Adrenal gland (tissue), 9 donors: ENCODE measurements at regions not wholly inside any gene's neighbourhood (a gene's known extent, or its start where the extent isn't known, plus 50 kb on each side); places are given as distances from the start of the nearest gene placed in this dataset.

ENCODE experiments used
- DNase-seq, 7 donors: peaks; one replicate each; pipeline ENCODE4 v3.0.0-alpha.2; 2019 to 2020
- H3K27ac ChIP-seq, 5 donors: fragments of 200-600 bp; sonication (generic) in 4 of 5; 1 replicate in 3 of 5; 2 replicates in 2 of 5; pipeline versions ENCODE4 v1.5.1 to v1.8.0; 2016 to 2020; ENCODE audit warnings: mild to moderate bottlenecking in 1 of 5
- H3K27me3 ChIP-seq: fragments of 200-600 bp; 2 replicates; pipeline ENCODE4 v1.8.0; 2021
- H3K36me3 ChIP-seq, 2 donors: fragments of 200-600 bp; replicated peaks in 1 of 2; 1 replicate in 1 of 2; 2 replicates in 1 of 2; pipeline versions ENCODE4 v1.5.1 to v1.8.0; 2018 to 2022
- H3K4me1 ChIP-seq, 2 donors: fragments of 200-600 bp; replicated peaks in 1 of 2; 1 replicate in 1 of 2; 2 replicates in 1 of 2; pipeline versions ENCODE4 v1.5.1 to v1.8.0; 2018 to 2021
- H3K4me3 ChIP-seq, 4 donors: fragments of 200-600 bp; sonication (generic) in 3 of 4; one replicate each; pipeline ENCODE4 v1.5.1; 2016 to 2018
- H3K9me3 ChIP-seq, 3 donors: fragments of 200-600 bp; sonication (generic) in 1 of 3; replicated peaks in 1 of 3; 1 replicate in 2 of 3; 2 replicates in 1 of 3; pipeline versions ENCODE4 v1.5.1 to v1.8.0; 2016 to 2021
- POLR2A ChIP-seq, 2 donors: fragments of 450-650 bp; IDR thresholded peaks; one replicate each; pipeline ENCODE4 v1.6.1; 2017; ENCODE audit warnings: antibody characterized with exemption in 2 of 2, mild to moderate bottlenecking in 2 of 2, moderate library complexity in 1 of 2
- WGBS, 4 donors: extraction: QIAGEN DNeasy Blood & Tissue Kit in 2 of 4; methylation state at CpG; one replicate each; pipeline versions ENCODE4 v1.1.5 to v1.1.7; 2013 to 2017; 5-methylcytosine and 5-hydroxymethylcytosine counted together
- intact Hi-C, 2 donors: fragments of 100-400 bp; cut with DNase I; formaldehyde crosslinking; loops; one replicate each; pipeline versions ENCODE4 v1.14.1 to v1.15.0; 2022 to 2023
- TF ChIP-seq, protein P1 (sequence below), 6 experiments: fragments of 450-650 bp in 4 of 6; fragments of 200-600 bp in 2 of 6; sonication (generic) in 1 of 6; IDR thresholded peaks; 1 replicate in 5 of 6; 2 replicates in 1 of 6; pipeline versions ENCODE4 v1.5.1 to v1.8.0; 2016 to 2021; ENCODE audit warnings: antibody characterized with exemption in 6 of 6, mild to moderate bottlenecking in 2 of 6, moderate library complexity in 1 of 6
- donor health status: healthy with polysubstance abuse.
- donor health status: Bipolar disorder and iron deficiency.
- donor health status: DM: yes; HTN: yes; CAD: no.
- donor health status: DM: no; HTN: no; CAD: no.
- donor health status: DM: no; HTN: no; CAD: no.

DNA sequence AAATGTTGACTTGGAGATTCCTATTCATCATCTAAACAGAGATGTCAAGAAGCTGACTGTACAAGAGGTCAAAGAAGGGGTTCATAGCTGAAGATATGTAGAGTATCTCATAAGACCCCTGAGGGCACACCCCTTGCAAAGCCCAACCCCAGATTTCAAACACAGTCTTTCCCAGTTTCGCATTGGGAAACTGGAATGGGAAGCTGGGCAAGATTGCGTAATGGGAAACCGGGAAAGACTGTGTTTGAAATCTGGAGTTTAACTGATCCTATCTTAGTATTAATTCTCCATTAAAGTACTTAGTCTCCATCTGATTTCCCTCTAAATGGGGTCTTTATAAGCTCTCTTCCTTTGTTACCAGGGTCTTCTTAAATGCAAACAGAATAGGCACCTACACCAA, 99.5 kb downstream of the FAM76B start:
- intact Hi-C loops = no loop called here
- no peak for DNase-seq
- no peaks in the 10 kb centered on the region for H3K27me3 ChIP-seq
- no peaks in the 10 kb centered on the region for H3K9me3 ChIP-seq
- H3K36me3 ChIP-seq = no peaks in the 10 kb centered on the region
- no peak overlapping the region for H3K4me3 ChIP-seq
- TF ChIP-seq POLR2A (IDR thresholded peaks at IDR 0.05) = no peak
- TF ChIP-seq, protein P1, sequence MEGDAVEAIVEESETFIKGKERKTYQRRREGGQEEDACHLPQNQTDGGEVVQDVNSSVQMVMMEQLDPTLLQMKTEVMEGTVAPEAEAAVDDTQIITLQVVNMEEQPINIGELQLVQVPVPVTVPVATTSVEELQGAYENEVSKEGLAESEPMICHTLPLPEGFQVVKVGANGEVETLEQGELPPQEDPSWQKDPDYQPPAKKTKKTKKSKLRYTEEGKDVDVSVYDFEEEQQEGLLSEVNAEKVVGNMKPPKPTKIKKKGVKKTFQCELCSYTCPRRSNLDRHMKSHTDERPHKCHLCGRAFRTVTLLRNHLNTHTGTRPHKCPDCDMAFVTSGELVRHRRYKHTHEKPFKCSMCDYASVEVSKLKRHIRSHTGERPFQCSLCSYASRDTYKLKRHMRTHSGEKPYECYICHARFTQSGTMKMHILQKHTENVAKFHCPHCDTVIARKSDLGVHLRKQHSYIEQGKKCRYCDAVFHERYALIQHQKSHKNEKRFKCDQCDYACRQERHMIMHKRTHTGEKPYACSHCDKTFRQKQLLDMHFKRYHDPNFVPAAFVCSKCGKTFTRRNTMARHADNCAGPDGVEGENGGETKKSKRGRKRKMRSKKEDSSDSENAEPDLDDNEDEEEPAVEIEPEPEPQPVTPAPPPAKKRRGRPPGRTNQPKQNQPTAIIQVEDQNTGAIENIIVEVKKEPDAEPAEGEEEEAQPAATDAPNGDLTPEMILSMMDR (IDR thresholded peaks at IDR 0.05) = no peak
- H3K4me1 ChIP-seq = no peaks in the 10 kb centered on the region
- 89 to 94% (median 92%) methylated on average over 3 of the region's 3 CpGs for WGBS, 4 donors
- no peak overlapping the region for H3K27ac ChIP-seq

- Histone ChIP-seq H3K27ac (no peak overlapping the region), H3K27me3 (no peaks in the 10 kb centered on the region)
- WGBS, 4 donors = 70 to 75% (median 73%) methylated on average over 7 of the region's 7 CpGs
Measured at GRCh38 chr11:95688501-95689222, 100.9 kb downstream of the FAM76B start.

DNA sequence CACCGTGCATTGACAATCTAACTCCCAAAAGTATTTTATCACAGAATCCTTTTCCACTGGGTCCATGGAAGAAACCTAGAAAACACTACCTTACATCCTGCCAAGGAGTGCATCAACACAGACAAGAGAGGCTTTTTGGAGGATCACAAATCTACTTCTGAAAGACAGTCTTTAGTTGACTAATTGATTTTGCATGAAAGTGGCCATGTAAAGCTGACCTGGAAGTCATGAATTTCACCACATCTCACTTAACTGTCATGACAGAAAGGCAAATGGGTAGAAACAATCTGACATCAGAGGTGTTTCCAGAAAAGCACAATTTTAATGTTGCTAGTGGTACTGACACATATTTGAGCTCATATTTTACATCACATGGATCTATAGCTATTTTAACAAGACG, 101.6 kb downstream of the FAM76B start:
- H3K36me3 ChIP-seq = no peaks in the 10 kb centered on the region
- H3K4me3 ChIP-seq = no peak overlapping the region
- H3K4me1 ChIP-seq = no peaks in the 10 kb centered on the region
- H3K27ac ChIP-seq = no peak overlapping the region
- intact Hi-C loops = no loop called here
- H3K9me3 ChIP-seq = no peaks in the 10 kb centered on the region
- H3K27me3 ChIP-seq = no peaks in the 10 kb centered on the region
- DNase-seq = no peak
- 80 to 88% (median 85%) methylated on average over 2 of the region's 2 CpGs for WGBS, 4 donors
- TF ChIP-seq, protein P1 (IDR thresholded peaks at IDR 0.05) = no peak
- no peak for TF ChIP-seq POLR2A (IDR thresholded peaks at IDR 0.05)

More at GRCh38 chr11:95688501-95689222, 100.9 kb downstream of the FAM76B start:
- Histone ChIP-seq H3K4me3 (no peak overlapping the region), H3K36me3 (no peaks in the 10 kb centered on the region), H3K9me3 (no peaks in the 10 kb centered on the region), H3K4me1 (no peaks in the 10 kb centered on the region)
- TF ChIP-seq, protein P1 (IDR thresholded peaks at IDR 0.05) = no peak
- no peak for TF ChIP-seq POLR2A (IDR thresholded peaks at IDR 0.05)
- intact Hi-C loops = no loop called here
- DNase-seq = no peak

DNA sequence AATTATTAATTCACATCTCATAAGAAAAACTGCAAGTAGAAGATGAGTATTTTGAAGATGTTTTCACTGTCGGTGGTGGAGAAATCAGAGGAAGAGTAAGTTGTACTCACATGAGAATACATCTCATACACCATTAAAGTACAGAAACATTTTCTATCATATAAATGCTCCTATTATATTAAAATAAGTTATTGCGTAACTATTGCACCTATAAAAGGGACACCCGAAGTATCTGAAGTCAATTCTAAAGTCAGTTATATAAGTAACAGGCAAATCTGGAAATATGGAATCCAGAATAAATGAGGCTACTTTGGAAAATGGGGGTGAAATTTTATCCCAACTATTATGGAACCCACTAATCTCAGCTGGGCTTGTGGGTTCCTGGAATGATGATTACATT, 103.3 kb downstream of the FAM76B start:
- H3K4me1 ChIP-seq = no peaks in the 10 kb centered on the region
- no peaks in the 10 kb centered on the region for H3K9me3 ChIP-seq
- no peak overlapping the region for H3K27ac ChIP-seq
- intact Hi-C loops = no loop called here
- 90 to 96% (median 93%) methylated on average over 3 of the region's 3 CpGs for WGBS, 4 donors
- TF ChIP-seq, protein P1 (IDR thresholded peaks at IDR 0.05) = no peak
- TF ChIP-seq POLR2A (IDR thresholded peaks at IDR 0.05) = no peak
- H3K4me3 ChIP-seq = no peak overlapping the region
- no peaks in the 10 kb centered on the region for H3K36me3 ChIP-seq
- no peaks in the 10 kb centered on the region for H3K27me3 ChIP-seq
- DNase-seq = no peak
